ENCODE measurements at regions not wholly inside any gene's neighbourhood (a gene's known extent, or its start where the extent isn't known, plus 50 kb on each side); places are given as distances from the start of the nearest gene placed in this dataset.
"Not testable (repeated sequence)": the region's sequence is repeated elsewhere in the genome, so short reads cannot be mapped to it uniquely, and the experiment has no call there.

DNA sequence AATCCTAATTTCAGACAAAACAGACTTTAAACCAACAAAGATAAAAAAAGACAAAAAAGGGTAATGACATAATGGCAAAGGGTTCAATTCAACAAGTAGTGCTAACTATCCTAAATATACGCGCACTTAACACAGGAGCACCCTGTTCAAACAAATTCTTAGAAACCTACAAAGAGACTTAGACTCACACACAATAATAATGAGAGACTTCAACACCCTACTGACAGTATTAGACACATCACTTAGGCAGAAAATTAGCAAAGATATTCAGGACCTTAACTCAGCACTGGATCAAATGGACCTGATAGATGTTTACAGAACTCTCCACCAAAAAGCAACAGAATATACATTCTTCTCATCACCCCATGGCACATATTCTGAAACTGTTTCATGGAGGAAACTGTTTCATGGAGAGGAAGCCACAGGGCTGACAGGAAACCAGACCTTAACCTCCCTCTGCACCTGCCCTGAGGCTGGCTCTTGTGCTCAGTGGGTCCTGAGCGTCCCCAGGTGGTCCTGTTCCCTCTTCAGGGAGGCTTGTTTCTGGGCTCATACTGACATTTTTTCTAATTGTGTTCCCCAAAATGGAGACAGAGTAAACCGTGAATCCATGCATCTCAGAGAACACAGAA lies 184.9 kb downstream of the POTEB start:
- not testable (repeated sequence) for TF ChIP-seq POLR2A (IDR thresholded peaks at IDR 0.05; ENCODE audit: low read length); HDAC2 (IDR thresholded peaks at IDR 0.05); SMC3 (IDR thresholded peaks at IDR 0.05); RAD21 (conservative IDR thresholded peaks at IDR 0.05 in 1 of 2, IDR thresholded peaks at IDR 0.05 in 1 of 2); RFX5 (IDR thresholded peaks at IDR 0.05); KDM5A (IDR thresholded peaks at IDR 0.05); ZNF302 (CRISPR knock-in tag; IDR thresholded peaks at IDR 0.05); CBX8 (IDR thresholded peaks at IDR 0.05); ZFP36 (IDR thresholded peaks at IDR 0.05; ENCODE audit: borderline replicate concordance, partially characterized antibody); CHD4 (IDR thresholded peaks at IDR 0.05; ENCODE audit: borderline replicate concordance)
- TF ChIP-seq, protein P1, sequence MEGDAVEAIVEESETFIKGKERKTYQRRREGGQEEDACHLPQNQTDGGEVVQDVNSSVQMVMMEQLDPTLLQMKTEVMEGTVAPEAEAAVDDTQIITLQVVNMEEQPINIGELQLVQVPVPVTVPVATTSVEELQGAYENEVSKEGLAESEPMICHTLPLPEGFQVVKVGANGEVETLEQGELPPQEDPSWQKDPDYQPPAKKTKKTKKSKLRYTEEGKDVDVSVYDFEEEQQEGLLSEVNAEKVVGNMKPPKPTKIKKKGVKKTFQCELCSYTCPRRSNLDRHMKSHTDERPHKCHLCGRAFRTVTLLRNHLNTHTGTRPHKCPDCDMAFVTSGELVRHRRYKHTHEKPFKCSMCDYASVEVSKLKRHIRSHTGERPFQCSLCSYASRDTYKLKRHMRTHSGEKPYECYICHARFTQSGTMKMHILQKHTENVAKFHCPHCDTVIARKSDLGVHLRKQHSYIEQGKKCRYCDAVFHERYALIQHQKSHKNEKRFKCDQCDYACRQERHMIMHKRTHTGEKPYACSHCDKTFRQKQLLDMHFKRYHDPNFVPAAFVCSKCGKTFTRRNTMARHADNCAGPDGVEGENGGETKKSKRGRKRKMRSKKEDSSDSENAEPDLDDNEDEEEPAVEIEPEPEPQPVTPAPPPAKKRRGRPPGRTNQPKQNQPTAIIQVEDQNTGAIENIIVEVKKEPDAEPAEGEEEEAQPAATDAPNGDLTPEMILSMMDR (IDR thresholded peaks at IDR 0.05), result not testable (repeated sequence)
- TF ChIP-seq, protein P2, sequence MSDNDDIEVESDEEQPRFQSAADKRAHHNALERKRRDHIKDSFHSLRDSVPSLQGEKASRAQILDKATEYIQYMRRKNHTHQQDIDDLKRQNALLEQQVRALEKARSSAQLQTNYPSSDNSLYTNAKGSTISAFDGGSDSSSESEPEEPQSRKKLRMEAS (IDR thresholded peaks at IDR 0.05), result not testable (repeated sequence)
- TF ChIP-seq, protein P3, sequence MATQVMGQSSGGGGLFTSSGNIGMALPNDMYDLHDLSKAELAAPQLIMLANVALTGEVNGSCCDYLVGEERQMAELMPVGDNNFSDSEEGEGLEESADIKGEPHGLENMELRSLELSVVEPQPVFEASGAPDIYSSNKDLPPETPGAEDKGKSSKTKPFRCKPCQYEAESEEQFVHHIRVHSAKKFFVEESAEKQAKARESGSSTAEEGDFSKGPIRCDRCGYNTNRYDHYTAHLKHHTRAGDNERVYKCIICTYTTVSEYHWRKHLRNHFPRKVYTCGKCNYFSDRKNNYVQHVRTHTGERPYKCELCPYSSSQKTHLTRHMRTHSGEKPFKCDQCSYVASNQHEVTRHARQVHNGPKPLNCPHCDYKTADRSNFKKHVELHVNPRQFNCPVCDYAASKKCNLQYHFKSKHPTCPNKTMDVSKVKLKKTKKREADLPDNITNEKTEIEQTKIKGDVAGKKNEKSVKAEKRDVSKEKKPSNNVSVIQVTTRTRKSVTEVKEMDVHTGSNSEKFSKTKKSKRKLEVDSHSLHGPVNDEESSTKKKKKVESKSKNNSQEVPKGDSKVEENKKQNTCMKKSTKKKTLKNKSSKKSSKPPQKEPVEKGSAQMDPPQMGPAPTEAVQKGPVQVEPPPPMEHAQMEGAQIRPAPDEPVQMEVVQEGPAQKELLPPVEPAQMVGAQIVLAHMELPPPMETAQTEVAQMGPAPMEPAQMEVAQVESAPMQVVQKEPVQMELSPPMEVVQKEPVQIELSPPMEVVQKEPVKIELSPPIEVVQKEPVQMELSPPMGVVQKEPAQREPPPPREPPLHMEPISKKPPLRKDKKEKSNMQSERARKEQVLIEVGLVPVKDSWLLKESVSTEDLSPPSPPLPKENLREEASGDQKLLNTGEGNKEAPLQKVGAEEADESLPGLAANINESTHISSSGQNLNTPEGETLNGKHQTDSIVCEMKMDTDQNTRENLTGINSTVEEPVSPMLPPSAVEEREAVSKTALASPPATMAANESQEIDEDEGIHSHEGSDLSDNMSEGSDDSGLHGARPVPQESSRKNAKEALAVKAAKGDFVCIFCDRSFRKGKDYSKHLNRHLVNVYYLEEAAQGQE (IDR thresholded peaks at IDR 0.05), result not testable (repeated sequence)

Measured in A549 (cell line).